ENCODE measurements at regions not wholly inside any gene's neighbourhood (a gene's known extent, or its start where the extent isn't known, plus 50 kb on each side); places are given as distances from the start of the nearest gene placed in this dataset.
A peak's percentile ranks its signal among the peaks of the same experiment; 100 is the strongest.

DNA sequence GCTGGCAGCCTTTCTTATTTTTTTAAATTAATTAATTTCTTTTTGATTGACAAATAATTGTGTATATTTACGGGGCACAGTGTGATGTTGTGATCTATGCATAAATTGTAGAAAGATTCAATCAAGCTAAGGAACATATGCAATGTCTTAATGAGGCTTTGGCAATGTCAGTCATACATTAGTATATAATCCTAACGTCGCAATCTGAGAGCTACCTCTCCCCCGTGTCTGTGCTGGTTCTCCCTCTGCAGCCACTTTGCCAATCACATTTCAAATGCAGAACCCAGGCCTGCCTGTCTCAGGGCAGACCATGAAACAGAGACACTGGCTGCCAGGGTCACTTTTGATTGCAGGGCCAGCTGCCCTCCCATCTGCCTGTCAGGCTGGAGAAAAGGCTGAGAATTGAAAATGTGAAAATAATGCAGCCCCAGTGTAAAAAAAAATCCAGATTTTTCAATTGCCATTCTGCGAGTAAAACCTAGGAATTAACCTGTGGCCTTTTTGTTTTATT, 56.3 kb downstream of the SLC24A2 start:
- no peak for DNase-seq
- TF ChIP-seq, protein P1, sequence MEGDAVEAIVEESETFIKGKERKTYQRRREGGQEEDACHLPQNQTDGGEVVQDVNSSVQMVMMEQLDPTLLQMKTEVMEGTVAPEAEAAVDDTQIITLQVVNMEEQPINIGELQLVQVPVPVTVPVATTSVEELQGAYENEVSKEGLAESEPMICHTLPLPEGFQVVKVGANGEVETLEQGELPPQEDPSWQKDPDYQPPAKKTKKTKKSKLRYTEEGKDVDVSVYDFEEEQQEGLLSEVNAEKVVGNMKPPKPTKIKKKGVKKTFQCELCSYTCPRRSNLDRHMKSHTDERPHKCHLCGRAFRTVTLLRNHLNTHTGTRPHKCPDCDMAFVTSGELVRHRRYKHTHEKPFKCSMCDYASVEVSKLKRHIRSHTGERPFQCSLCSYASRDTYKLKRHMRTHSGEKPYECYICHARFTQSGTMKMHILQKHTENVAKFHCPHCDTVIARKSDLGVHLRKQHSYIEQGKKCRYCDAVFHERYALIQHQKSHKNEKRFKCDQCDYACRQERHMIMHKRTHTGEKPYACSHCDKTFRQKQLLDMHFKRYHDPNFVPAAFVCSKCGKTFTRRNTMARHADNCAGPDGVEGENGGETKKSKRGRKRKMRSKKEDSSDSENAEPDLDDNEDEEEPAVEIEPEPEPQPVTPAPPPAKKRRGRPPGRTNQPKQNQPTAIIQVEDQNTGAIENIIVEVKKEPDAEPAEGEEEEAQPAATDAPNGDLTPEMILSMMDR (IDR thresholded peaks at IDR 0.05), result no peak
- Histone ChIP-seq H3K9me3 (no peaks in the 10 kb centered on the region), H3K36me3 (ENCODE audit: low read depth) (no peaks in the 10 kb centered on the region), H3K4me1 (ENCODE audit: low read depth) (no peaks in the 10 kb centered on the region), H3K4me3 (no peak overlapping the region)
- no peak for ATAC-seq
- intact Hi-C loops (cut with DNase I, micrococcal nuclease), result no loop called here

DNA sequence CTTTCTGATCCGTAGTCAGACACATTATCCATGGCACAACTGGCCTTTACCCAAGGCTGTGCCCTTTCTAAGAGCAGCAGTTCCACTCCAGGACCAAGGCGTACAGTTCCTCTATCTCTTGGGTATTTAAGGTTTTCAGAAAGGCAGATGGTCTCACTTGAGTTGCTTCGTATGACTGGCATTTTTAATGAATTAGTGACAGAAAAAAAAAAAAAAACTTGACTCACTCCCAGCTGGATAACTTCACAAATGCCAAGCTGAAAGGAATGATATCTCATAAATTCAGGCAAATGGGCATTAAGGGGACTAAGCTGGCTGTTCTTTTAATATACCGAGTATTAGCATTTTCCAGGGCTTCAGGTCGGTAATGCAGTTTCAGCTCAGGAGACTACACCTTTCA, 60.7 kb downstream of the SLC24A2 start:
- Histone ChIP-seq H3K36me3 (ENCODE audit: low read depth) (no peaks in the 10 kb centered on the region), H3K4me1 (ENCODE audit: low read depth) (no peaks in the 10 kb centered on the region), H3K9me3 (no peaks in the 10 kb centered on the region), H3K4me3 (no peak overlapping the region)
- intact Hi-C loops (cut with DNase I, micrococcal nuclease), result no loop called here
- no peak for ATAC-seq
- DNase-seq, result no peak
- TF ChIP-seq, protein P1 (IDR thresholded peaks at IDR 0.05), result no peak

DNA sequence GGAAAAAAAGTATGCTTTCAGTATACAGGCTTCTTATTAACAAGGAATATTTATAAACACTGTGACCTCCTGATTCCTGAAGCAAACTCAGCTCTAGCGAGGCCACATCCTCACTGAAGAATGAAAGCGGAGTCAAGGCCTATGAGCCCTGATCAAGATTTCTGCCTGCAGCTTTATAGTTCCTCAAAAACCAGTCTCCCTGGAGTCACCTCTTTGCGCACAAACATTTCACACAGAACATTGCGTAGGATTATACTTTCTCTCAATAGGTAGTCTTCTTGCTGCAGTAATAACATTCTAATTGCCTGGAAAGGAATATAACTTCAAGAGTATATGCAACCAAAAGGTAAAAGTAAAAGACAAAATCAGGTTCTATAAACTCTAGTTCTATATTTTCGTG, 62.9 kb downstream of the SLC24A2 start:
- TF ChIP-seq, protein P1 (IDR thresholded peaks at IDR 0.05), result no peak
- ATAC-seq, result no peak
- intact Hi-C loops (cut with DNase I, micrococcal nuclease), result no loop called here

DNA sequence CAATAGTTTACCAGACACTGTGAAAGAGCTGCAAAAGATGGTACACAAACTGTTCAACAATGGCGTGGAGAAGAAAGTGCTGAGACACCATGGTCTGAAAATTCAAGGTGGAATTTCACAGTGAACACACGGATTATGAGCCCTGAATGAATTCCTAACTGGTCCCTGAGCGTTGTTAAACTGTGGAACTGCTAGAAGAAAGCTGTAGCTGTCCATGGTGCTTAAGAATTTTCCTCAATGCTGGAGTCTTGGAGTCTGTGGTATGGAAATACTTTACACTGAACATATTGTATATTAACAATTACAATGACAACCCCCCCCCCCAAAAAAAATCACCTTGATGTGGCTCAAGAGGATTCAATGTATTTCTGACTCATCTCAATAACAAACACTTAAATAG, 68.5 kb downstream of the SLC24A2 start:
- Histone ChIP-seq H3K4me1 (ENCODE audit: low read depth) (no peaks in the 10 kb centered on the region), H3K36me3 (ENCODE audit: low read depth) (no peaks in the 10 kb centered on the region), H3K9me3 (no peaks in the 10 kb centered on the region), H3K4me3 (no peak overlapping the region)
- intact Hi-C loops (cut with DNase I, micrococcal nuclease), result no loop called here
- DNase-seq, result peak in 1 of 3 donors; percentile 2
- no peak for ATAC-seq
- TF ChIP-seq, protein P1 (IDR thresholded peaks at IDR 0.05), result no peak

More for the DNA sequence above, 62.9 kb downstream of the SLC24A2 start:
- H3K9me3 ChIP-seq, result no peaks in the 10 kb centered on the region
- no peaks in the 10 kb centered on the region for H3K4me1 ChIP-seq (ENCODE audit: low read depth)
- no peak overlapping the region for H3K4me3 ChIP-seq
- DNase-seq, result no peak
- H3K36me3 ChIP-seq (ENCODE audit: low read depth), result no peaks in the 10 kb centered on the region

DNA sequence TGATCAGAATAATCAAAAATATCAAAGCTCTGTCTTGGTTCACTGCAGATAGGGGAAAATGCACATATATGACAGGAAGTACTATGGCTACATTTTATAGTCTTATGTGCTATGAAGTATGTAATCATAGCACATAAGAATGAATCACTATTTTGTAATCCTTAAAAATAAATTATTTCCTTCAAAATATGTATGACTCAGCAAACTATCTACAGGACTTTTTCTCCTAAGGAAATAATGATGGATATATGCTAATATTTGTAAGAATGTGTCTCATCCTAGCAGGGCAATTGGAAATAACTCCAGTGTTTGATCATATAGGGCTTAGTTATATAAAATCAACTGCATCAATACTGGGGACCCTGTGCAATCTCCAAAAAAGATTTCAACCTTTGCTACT, 85.1 kb downstream of the SLC24A2 start:
- H3K4me1 ChIP-seq (ENCODE audit: low read depth), result no peaks in the 10 kb centered on the region
- H3K36me3 ChIP-seq (ENCODE audit: low read depth), result no peaks in the 10 kb centered on the region
- DNase-seq, result no peak
- no peak overlapping the region for H3K4me3 ChIP-seq
- TF ChIP-seq, protein P1 (IDR thresholded peaks at IDR 0.05), result no peak
- H3K9me3 ChIP-seq, result no peaks in the 10 kb centered on the region
- ATAC-seq, result no peak
- intact Hi-C loops (cut with DNase I, micrococcal nuclease), result no loop called here

DNA sequence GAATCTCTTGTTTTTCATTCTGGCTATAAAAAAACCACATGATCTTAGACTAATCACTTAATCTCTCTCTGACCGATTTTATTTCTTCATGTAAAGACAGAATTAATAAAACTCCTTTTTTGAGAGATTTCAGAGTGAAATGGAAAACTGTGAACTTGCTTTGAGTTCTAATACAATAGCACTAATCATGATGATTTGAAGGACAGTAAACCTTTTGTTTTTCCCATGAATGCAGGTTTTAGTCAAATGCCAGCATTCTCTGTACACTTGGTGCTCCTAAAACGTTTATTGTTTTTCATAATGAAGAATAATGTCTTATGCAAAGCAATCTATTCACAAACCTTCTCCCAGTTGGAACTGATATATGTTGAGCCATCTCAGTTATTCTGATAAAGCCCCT, 86.8 kb downstream of the SLC24A2 start:
- ATAC-seq, result no peak

More for the DNA sequence above, 86.8 kb downstream of the SLC24A2 start:
- no peak for DNase-seq
- H3K4me3 ChIP-seq, result no peak overlapping the region
- no peaks in the 10 kb centered on the region for H3K36me3 ChIP-seq (ENCODE audit: low read depth)
- TF ChIP-seq, protein P1 (IDR thresholded peaks at IDR 0.05), result no peak
- H3K4me1 ChIP-seq (ENCODE audit: low read depth), result no peaks in the 10 kb centered on the region
- intact Hi-C loops (cut with DNase I, micrococcal nuclease), result no loop called here
- H3K9me3 ChIP-seq, result no peaks in the 10 kb centered on the region

All from mucosa of descending colon (tissue), 3 donors.